ENCODE measurements at regions not wholly inside any gene's neighbourhood (a gene's known extent, or its start where the extent isn't known, plus 50 kb on each side); places are given as distances from the start of the nearest gene placed in this dataset.
"Not testable (repeated sequence)": the region's sequence is repeated elsewhere in the genome, so short reads cannot be mapped to it uniquely, and the experiment has no call there.

DNA sequence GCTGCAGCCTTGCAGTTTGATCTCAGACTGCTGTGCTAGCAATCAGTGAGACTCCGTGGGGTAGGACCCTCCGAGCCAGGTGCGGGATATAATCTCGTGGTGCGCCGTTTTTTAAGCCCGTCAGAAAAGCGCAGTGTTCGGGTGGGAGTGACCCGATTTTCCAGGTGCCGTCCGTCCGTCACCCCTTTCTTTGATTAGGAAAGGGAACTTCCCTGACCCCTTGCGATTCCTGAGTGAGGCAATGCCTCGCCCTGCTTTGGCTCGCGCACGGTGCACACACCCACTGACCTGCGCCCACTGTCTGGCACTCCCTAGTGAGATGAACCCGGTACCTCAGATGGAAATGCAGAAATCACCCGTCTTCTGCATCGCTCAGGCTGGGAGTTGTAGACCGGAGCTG lies 203.2 kb downstream of the SNCAIP start:
- not testable (repeated sequence) for FAIRE-seq

DNA sequence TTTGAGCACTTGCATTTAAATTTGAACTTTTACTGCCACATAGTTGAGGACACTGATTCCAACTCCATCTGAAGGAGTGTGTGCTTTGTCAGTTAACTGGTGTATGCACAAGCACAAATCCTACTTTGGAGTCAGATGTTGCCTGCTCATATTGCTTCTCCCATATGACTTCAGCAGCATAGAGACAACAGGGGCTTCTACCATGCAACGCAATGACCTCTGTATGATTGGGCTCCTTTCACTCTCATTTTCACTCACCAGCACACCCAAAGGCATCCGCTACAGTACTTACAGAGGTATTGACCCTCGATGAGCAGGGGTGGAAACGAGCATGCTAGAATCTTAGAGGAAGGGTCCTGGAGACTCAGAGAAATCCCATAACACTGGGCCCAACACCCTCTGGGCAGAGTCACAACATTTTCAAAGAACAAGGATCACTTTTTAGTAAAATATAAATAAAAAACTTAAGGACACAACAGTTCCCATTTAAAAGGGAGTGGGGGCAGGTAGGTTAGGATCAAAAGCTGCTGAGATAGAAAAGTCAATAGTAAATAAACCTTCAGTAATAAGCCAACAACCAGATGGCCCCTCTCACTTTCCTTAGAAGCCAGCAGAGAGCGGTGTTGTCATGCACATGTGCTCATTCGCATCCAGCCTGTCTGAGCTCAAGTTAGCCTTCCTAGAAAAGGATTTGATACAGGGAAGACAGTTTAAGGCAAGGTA lies 203.8 kb downstream of the SNCAIP start:
- FAIRE-seq = peak; percentile 63

DNA sequence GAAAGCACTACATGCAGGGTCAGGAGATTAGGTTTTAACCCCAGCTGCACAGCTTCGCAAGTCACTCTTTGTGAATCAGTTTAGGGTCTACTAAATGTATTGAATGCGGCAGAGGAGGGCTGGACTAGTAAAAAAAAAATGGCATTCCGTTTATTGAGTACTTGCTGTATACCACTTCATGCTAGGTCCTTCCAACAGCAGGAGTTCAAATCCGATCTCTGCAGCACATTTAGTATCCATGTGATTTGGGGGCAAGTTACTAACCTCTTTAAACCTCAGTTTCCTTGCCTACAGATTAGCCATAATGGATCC lies 204.4 kb downstream of the SNCAIP start:
- no peak for FAIRE-seq

DNA sequence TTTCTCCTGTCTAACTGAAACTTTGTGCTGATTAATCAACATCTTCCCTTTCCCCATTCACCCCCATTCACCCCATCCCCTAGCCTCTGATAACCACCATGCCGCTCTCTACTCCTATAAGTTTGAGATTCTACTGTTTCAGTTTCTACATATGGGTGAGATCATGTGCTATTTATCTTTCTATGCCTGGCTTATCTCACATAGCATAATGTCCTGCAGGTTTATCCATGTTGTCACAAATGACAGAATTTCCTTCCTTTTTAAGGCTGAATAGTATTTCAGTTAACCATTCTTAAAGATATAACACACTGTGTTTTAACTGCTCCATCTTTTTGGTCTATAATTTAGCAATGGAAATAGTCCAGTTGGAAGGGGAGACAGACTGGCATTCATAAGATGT lies 205.1 kb downstream of the SNCAIP start:
- no peak for FAIRE-seq

GRCh38 chr5:122523776-122524175 lies 211.7 kb downstream of the SNCAIP start:
- no peak for FAIRE-seq

- FAIRE-seq = no peak
Observed at GRCh38 chr5:122527547-122527946, 215.5 kb downstream of the SNCAIP start.

GRCh38 chr5:122532035-122532434 lies 220.0 kb downstream of the SNCAIP start:
- FAIRE-seq = no peak

GRCh38 chr5:122533825-122534224 lies 221.8 kb downstream of the SNCAIP start:
- no peak for FAIRE-seq

- FAIRE-seq = no peak
Observed at GRCh38 chr5:122534829-122535228, 222.8 kb downstream of the SNCAIP start.

GRCh38 chr5:122541388-122541787 lies 229.4 kb downstream of the SNCAIP start:
- no peak for FAIRE-seq

DNA sequence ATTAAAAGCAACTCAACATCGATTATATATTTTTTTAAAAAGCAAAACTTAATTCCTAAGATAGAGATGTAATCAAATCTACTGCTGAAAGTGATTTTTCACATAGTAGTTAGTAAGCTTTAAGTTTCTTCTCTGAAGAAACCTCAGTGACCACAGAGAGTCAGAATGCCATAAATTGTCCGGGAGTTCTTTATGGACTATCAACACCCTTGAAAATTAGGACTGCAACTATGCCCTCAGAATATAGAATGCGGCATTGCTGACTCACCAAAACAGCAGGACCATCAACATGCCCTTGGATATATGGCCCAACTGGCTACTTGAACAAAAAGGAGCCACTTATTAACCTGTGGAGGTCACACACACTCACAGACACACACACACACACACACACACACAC lies 228.9 kb upstream of the SNX2 start:
- FAIRE-seq = no peak

- FAIRE-seq = no peak
Observed at GRCh38 chr5:122547219-122547618, 227.7 kb upstream of the SNX2 start.

GRCh38 chr5:122547669-122548068 lies 227.2 kb upstream of the SNX2 start:
- no peak for FAIRE-seq

- FAIRE-seq = no peak
Observed at GRCh38 chr5:122559676-122560075, 215.2 kb upstream of the SNX2 start.

DNA sequence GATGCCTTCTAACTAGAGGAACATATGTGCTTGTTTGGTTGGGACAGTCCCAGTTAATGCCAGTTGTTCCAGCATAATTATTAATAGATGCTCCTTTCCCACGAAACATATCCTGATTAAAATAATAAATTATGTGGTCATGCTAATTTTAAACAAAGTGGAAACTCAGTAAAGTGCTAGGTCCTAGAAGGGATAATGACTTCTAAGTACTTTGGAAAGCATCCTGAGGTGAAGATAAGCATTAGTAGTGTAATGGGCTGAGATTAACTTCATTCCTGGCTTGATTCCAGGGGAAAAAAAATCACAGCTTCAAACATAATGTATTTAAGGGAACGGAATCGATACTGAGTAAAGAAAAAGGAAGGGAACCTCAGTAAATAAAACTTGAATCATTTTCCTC lies 213.7 kb upstream of the SNX2 start:
- no peak for FAIRE-seq

GRCh38 chr5:122565331-122565730 lies 209.5 kb upstream of the SNX2 start:
- FAIRE-seq = no peak

DNA sequence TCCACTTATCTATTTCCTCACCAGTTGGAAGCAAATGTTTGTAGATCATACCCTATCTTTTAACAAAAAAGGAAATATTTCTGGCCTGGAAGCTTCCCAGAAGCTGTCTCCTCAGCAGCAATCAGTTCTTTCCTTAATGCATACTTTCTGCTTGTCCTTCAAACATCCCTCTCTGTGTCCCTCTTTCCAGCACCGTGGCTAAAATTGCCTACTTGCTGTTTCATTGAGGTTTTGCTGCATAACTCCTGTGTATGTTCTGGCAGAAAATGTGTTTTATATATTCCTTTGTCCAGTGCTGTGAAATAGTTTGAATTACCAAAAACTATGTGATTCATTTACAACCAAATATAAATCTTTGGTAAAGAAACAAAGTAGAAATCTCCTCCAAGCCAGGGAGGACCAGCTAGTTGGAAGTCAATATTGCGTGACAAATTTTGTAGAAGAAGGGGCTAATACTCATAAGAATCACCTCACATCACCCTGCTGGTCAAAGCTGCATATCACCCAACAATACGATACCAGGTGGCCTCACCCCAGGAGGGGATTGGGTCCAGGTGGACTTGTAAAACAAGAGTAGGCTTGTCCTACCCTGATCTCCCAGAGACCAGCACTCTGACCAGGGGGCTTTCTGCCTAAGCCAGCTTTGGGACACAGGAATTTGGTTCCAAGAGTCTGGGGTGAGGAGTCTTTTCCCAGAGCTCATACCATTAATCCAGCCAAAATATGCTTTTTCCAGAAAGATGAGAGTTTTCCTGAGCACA lies 198.4 kb upstream of the SNX2 start:
- FAIRE-seq = no peak

GRCh38 chr5:122581629-122582028 lies 193.3 kb upstream of the SNX2 start:
- FAIRE-seq = no peak

- FAIRE-seq = no peak
Observed at GRCh38 chr5:122584411-122585300, 190.2 kb upstream of the SNX2 start.

GRCh38 chr5:122585371-122585770 lies 189.5 kb upstream of the SNX2 start:
- FAIRE-seq = no peak

GRCh38 chr5:122586351-122586750 lies 188.5 kb upstream of the SNX2 start:
- no peak for FAIRE-seq

DNA sequence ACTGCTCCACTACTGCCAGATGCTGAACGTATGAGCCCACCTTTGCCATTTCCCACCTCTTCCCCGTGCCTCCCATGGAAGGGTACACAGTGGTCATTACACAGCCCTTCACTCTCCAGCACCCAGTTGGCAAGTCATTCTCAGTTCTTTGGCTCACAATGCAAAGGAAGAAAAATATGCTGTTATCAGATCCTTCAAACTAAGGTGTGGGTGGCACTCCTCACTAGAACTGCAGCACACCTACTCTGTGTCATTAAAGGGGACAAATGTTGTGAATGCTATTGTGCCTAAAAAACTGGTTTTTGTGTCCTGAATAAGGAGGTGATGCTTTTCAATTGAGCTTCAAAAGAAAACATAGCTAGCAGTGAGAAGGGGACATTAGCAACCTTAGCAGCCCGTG lies 183.1 kb upstream of the SNX2 start:
- no peak for FAIRE-seq

GRCh38 chr5:122599000-122599399 lies 175.9 kb upstream of the SNX2 start:
- no peak for FAIRE-seq

DNA sequence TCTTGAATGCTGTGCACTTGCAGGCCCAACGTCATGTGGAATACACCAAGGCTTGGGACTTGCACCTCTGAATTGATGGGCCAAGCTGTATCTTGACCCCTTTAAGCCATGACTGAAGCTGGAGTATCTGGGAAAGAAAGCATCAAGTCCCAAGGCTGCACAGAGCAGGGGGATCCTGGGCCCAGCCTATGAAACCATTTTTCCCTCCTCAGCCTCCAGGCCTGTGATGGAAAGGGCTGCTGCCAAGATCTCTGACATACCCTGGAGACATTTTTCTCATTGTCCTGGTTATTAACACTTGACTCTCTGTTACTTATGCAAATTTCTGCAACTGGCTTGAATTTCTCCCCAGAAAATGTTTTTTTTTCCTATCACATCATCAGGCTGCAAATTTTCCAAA lies 174.0 kb upstream of the SNX2 start:
- no peak for FAIRE-seq

Data from TTC549 (cell line).